ENCODE measurements at regions not wholly inside any gene's neighbourhood (a gene's known extent, or its start where the extent isn't known, plus 50 kb on each side); places are given as distances from the start of the nearest gene placed in this dataset.

DNA sequence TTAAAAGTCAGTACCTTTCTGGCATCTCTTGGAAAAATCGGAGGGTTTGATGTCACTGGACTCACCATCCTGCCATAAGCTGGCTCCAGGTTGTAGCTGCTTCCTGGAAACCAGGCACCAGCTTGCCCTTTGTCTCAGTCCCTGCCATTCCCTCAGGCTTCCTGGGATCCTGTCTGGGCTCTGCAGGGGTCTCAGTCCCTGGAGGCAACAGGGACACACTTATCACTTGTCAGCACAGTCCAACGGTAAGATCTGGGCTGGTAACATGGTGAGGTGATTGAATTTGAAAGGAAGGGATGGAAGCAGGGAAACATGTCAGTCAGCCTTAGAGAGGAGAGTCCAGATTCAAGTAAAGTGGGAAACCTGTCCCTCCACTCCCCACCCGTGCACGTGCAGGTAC, 147.6 kb upstream of the ECI2 start:
- peaks cover 8% of the 10 kb centered on the region for H3K4me1 Mint-ChIP-seq (ENCODE audit: unreplicated experiment)
- H3K4me3 Mint-ChIP-seq (ENCODE audit: unreplicated experiment): no peak overlapping the region
- no peaks in the 10 kb centered on the region for H3K36me3 Mint-ChIP-seq (ENCODE audit: unreplicated experiment)
- DNase-seq (ENCODE audit: extremely low spot score, unreplicated experiment): no peak
- H3K27ac Mint-ChIP-seq (ENCODE audit: unreplicated experiment): no peak overlapping the region
- peaks cover 27% of the 10 kb centered on the region for H3K27me3 Mint-ChIP-seq (ENCODE audit: unreplicated experiment)
- H3K9me3 Mint-ChIP-seq (ENCODE audit: unreplicated experiment): no peaks in the 10 kb centered on the region
- TF ChIP-seq, protein P1, sequence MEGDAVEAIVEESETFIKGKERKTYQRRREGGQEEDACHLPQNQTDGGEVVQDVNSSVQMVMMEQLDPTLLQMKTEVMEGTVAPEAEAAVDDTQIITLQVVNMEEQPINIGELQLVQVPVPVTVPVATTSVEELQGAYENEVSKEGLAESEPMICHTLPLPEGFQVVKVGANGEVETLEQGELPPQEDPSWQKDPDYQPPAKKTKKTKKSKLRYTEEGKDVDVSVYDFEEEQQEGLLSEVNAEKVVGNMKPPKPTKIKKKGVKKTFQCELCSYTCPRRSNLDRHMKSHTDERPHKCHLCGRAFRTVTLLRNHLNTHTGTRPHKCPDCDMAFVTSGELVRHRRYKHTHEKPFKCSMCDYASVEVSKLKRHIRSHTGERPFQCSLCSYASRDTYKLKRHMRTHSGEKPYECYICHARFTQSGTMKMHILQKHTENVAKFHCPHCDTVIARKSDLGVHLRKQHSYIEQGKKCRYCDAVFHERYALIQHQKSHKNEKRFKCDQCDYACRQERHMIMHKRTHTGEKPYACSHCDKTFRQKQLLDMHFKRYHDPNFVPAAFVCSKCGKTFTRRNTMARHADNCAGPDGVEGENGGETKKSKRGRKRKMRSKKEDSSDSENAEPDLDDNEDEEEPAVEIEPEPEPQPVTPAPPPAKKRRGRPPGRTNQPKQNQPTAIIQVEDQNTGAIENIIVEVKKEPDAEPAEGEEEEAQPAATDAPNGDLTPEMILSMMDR (IDR thresholded peaks at IDR 0.05): no peak

DNA sequence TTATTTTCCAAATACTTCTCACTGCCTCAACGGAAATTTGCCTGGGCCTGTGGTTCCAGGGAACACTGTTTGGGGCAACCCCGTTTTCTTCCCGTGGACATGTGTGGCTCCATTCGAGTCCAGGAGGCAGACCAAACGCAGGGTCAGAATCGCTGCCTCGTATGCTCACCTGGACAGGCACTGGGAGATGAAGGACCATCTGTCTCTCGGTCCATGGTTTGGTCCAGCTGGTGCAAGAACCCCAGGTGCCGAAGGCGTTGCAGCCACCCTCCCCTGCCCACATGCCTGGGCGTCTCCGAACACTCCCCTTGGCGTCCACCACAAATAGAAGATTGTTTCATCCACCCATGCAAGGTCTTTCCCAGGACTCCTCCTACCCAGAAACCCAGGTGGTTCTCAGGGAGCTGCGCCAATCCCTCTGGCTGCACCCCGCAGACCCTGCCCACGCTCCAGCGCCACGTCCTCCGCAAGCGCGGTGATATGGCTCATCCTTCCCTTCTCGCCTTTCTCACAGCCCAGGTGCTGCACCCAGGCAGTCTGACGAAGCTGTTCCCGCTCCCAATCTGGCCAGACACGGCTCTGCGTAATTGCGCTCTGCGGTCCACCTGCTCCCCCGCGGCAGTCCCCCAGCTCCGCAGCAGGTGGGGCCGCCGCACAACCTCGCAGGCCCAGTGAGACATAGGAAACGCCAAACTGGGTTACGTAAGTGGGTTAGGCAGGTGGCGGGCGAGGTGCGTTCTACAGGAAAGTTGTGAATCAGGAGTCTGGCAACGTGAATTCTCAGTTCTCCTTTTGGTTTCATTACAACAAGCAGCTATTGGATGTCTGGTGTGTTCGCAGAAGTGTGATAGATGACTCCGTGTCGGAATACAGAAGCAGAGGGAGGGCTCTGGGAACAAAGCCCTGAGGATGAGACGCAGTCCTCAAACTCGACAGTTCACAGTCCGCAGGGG, 146.2 kb upstream of the ECI2 start:
- H3K4me3 Mint-ChIP-seq (ENCODE audit: unreplicated experiment): no peak overlapping the region
- no peak for DNase-seq (ENCODE audit: extremely low spot score, unreplicated experiment)
- TF ChIP-seq, protein P1 (IDR thresholded peaks at IDR 0.05): no peak
- H3K4me1 Mint-ChIP-seq (ENCODE audit: unreplicated experiment): peaks cover 8% of the 10 kb centered on the region
- peaks cover 19% of the 10 kb centered on the region for H3K27me3 Mint-ChIP-seq (ENCODE audit: unreplicated experiment)
- no peaks in the 10 kb centered on the region for H3K9me3 Mint-ChIP-seq (ENCODE audit: unreplicated experiment)
- H3K36me3 Mint-ChIP-seq (ENCODE audit: unreplicated experiment): no peaks in the 10 kb centered on the region
- H3K27ac Mint-ChIP-seq (ENCODE audit: unreplicated experiment): no peak overlapping the region

DNA sequence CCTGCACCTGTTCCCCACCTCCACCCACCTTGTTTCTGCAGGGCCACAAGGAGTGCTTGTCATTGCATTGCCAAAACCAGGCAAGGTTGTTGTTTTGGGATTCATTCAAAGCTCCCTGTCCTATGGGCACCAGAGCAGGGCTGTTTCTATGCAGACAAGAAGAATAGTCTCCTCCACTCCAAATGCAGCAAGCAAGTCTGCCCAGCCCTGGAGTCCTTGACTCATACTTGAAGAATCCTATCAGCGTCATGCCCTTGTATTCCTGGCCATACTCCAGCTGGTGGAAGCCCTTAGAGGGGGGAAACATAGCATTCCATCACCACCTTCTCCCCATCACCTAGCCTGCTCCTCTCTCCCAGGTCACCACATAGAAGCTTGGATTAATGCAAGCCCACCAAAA, 145.3 kb upstream of the ECI2 start:
- peaks cover 12% of the 10 kb centered on the region for H3K27me3 Mint-ChIP-seq (ENCODE audit: unreplicated experiment)
- DNase-seq (ENCODE audit: extremely low spot score, unreplicated experiment): no peak
- H3K4me1 Mint-ChIP-seq (ENCODE audit: unreplicated experiment): peaks cover 8% of the 10 kb centered on the region
- H3K9me3 Mint-ChIP-seq (ENCODE audit: unreplicated experiment): no peaks in the 10 kb centered on the region
- no peak overlapping the region for H3K4me3 Mint-ChIP-seq (ENCODE audit: unreplicated experiment)
- H3K27ac Mint-ChIP-seq (ENCODE audit: unreplicated experiment): no peak overlapping the region
- TF ChIP-seq, protein P1 (IDR thresholded peaks at IDR 0.05): no peak
- no peaks in the 10 kb centered on the region for H3K36me3 Mint-ChIP-seq (ENCODE audit: unreplicated experiment)

DNA sequence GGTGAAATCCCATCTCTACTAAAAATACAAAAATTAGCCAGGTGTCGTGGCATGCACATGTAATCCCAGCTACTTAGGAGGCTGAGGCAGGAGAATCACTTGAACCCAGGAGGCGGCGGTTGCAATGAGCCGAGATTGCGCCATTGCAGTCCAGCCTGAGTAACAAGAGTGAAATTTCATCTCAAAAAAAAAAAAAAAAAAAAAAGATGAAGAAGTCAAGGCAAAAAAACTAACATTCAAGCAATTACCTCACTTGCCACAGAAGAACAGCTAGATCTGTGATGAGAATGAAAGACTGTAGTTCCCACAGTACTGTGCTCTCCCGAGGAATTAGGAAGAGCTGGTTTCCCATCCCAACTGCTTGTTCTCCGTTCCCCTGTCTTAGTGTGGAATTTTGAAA, 144.7 kb upstream of the ECI2 start:
- H3K36me3 Mint-ChIP-seq (ENCODE audit: unreplicated experiment): no peaks in the 10 kb centered on the region
- no peak for DNase-seq (ENCODE audit: extremely low spot score, unreplicated experiment)
- no peak overlapping the region for H3K4me3 Mint-ChIP-seq (ENCODE audit: unreplicated experiment)
- peaks cover 8% of the 10 kb centered on the region for H3K4me1 Mint-ChIP-seq (ENCODE audit: unreplicated experiment)
- no peaks in the 10 kb centered on the region for H3K9me3 Mint-ChIP-seq (ENCODE audit: unreplicated experiment)
- H3K27me3 Mint-ChIP-seq (ENCODE audit: unreplicated experiment): peaks cover 6% of the 10 kb centered on the region
- TF ChIP-seq, protein P1 (IDR thresholded peaks at IDR 0.05): no peak
- H3K27ac Mint-ChIP-seq (ENCODE audit: unreplicated experiment): no peak overlapping the region

DNA sequence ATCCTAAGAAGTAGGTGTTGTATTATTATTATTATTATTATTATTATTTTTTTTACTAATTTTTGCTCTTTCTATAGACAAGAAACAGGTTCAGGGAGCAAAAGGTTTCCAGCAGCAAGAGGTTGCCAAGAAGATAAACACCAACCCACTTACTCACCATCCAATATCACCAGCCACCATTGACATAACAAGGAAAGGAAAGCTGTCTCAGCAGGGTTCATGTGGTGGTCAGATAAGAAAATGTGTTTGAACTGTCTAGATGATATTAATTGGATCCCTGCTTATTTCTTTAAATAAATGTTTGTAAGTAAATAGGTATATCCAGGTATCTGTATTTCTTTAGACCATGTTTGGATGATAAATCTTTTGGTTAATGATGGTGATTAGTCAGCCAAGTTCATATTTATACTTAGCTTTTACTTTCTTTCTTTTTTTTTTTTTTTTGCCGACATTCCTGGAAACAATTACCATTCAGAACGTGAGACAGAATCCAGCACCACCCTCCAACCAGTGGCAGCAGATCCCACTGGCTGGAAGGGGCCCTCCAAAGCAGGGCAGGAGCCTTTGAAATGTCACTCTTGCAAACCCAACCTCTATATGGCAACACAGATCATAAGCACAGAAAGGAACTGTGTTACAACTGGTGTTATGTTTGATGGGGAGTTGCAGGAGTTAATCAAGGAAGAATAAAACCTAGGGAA, 139.2 kb upstream of the ECI2 start:
- Mint-ChIP-seq H3K27ac (ENCODE audit: unreplicated experiment) (no peak overlapping the region), H3K36me3 (ENCODE audit: unreplicated experiment) (no peaks in the 10 kb centered on the region), H3K4me3 (ENCODE audit: unreplicated experiment) (no peak overlapping the region), H3K9me3 (ENCODE audit: unreplicated experiment) (no peaks in the 10 kb centered on the region), H3K4me1 (ENCODE audit: unreplicated experiment) (peaks cover 1% of the 10 kb centered on the region), H3K27me3 (ENCODE audit: unreplicated experiment) (peaks cover 4% of the 10 kb centered on the region)
- TF ChIP-seq, protein P1 (IDR thresholded peaks at IDR 0.05): no peak
- DNase-seq (ENCODE audit: extremely low spot score, unreplicated experiment): no peak
